HPDE6-E6E7 (cell line): ENCODE measurements at regions not wholly inside any gene's neighbourhood (a gene's known extent, or its start where the extent isn't known, plus 50 kb on each side); places are given as distances from the start of the nearest gene placed in this dataset.
A peak's percentile ranks its signal among the peaks of the same experiment; 100 is the strongest.

ENCODE experiments used
- DNase-seq: peaks from one replicate; pipeline ENCODE4 v3.0.0; 2011; ENCODE audit warnings: missing footprints; ENCODE audit errors: extremely low spot score

DNA sequence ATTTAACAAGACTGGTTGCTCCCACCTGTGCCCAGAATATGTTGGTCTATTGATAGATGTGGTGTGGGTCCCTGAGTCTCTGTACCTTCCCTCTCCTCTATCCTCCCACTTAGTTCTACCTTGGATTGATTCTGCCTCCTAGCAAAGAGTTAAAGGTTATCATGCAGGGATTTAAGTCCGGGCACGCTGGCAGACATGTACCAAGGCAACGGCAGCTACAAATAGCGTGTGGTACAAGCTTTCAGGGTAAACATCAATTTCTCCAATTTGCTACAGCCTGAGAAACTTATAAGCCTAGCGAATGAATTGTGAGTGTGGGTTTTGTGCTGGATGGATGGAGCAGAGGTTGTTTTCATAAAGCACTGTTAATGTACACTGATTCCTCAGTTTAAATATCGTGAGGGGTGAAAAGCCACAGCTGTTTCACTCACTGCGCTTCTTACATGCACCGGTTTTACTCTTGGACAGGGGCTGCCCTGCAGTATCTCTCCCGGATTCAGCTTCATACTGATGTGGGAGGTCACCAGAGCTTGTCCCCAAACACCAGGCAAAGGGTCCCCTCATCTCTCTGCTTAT, 289.8 kb downstream of the ICOS start:
- DNase-seq = no peak

DNA sequence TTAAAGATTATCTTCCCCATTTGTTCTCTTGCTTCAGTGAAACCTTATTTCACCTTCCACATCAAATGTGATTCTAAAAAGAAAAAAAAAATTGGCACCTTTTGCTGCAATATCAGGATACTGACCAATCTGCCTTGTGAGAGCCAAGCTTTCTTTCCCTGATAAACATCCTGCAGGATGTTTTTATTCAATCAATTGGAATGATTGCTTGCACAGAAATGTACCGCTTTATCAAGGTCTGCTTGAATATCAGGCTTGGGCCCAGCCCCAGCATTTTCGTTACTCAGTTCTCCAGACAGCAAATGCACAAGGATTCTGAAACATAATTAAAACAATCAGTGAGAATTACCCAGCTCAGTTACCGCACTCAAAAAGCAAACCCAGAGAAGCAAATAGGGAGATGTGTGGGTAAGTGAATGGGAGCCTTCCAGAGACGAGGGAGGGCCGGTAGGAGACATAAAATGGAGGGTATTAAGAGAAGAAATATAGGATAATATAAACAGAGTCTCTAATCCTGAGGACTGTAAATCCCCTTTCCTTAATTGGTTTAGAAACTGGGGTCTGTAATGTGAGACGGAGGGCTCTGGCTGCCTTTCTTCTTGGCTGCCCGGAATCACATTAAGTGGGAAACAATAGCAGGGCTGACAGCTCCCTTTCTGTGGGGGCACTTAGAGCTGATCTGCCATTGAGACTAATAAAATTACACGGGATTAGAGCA, 291.8 kb downstream of the ICOS start:
- DNase-seq = no peak

- DNase-seq = no peak
Measured at GRCh38 chr2:204234248-204234647, 297.7 kb downstream of the ICOS start.

GRCh38 chr2:204234879-204235278, 298.3 kb downstream of the ICOS start:
- DNase-seq = no peak

- no peak for DNase-seq
Measured at GRCh38 chr2:204237416-204237815, 300.9 kb downstream of the ICOS start.

DNA sequence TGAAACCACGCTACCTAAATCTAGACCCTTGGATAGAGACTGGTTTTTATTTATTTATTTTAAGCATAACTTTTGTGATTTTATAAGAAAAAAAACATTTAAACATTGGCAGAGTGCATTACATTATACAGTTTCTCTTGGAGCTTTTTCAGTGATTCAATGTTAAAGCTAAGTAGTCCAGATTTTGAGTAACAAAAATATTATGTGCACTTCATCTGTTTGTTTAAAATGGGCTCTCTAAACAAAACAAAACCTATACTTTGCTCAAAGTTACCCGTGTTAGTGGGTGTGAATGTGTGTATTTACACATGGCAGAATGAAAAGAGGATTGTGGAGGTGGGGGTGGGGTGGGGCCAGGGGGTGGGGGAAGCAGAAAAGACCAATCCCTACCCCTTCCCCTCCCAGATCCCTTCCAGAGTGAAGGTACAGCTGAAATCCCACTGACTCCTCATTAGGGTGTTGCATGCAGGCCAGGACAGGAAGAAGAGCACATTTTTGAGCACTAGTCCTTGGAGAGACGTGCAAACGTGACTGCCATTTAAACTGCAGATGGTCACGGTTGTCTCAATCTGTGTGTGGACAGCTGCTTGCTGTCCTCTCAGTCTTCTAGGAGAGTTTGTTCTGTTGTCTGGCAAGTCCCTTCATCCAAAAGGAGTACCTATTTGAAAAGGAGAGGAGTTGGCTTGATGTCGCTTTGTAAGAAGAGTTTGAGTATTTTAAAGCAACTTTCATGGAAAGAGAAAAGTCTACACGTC, 303.0 kb downstream of the ICOS start:
- no peak for DNase-seq

DNA sequence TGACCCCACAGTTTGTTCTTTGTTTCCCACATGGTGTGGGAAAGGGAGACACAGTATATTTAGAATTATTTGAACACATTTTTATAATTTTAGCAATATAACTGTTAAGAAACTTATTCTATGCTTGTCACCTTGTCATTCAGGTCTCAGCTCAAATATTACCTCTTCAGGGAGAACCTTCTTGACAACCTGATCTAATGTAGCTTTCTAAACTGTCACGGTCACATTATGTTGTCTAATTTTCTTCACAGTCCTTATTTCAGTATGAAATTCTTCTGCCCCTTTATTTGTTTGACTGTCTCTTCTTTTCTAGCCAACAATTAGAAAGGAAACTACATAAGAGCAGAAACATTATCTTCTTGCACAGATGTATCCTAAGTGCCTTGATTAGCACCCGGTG, 304.3 kb upstream of the PARD3B start:
- DNase-seq = no peak

GRCh38 chr2:204249437-204249836, 295.8 kb upstream of the PARD3B start:
- no peak for DNase-seq

DNA sequence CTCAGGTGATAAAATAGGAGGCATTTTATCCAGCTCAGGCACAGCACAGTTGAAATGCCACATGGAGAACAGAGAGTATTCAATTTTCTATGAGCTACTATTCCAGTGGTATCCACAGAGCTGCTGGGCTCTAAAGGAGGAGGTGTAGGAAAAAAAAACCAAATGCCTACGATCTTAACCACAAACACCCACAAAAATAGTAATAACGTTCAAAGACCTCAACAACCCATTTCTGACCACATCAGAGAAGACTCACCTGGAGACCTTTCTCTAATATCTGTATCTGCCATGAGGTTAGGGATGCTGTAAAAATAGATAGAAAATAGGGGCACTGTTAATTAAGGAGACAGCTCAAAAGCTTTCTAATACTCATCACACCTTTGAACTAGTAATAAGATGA, 294.6 kb upstream of the PARD3B start:
- DNase-seq = no peak

DNA sequence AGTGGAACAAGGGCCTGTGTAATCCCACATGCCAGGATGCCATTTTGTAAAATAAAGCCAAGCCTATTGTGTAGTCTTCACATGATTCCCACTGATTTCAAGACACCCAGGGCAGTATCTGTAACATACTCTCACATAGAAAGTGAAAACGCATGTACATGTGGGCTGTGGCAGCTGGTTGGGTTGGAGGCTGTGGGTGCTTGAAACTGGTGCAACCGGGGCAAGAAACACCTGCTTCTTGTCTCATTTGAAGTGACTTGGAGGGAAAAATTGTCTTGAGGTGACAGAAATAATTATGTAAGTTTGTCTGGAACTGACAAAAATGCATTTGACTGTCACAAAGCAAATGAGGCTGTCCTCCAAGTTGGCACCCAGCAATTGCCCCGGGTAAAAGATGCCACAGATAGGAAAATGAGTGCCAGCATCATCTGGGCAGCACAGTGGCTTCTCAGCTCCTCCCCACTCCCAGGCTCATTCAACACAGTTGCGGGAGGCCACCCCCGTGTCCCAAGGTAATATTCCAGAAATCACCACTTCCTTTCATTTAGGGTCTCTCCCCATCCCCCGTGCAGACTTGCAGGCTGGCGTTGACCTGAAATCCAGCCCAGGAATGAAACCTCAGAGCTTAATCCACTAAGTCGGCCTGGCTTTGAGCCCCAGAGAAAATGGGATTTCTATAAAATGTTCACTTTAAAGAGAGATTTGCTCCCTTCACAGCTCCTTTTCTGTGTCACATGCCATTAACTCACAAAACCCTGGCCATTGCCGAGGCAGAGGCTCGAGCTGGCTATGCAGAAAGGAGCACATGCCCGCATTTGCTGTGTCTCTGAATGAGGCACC, 293.9 kb upstream of the PARD3B start:
- no peak for DNase-seq

DNA sequence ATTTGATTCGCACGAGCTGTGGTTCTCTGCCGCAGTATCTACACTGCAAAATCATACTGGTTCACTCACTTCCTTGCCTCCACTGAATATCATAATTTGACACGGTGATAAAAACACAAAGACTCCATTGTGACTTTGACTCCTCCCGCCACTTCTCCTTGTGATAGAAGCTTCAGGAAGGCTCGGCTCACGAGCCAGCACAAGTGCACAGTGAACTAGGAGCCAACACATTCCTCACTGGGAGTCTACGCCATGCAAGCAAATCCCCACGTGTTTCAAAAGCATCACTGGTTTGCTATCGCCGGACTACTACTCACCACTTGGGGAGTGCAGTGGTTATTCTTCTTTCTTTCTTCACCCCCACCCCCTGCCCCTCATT, 293.3 kb upstream of the PARD3B start:
- DNase-seq = no peak

DNA sequence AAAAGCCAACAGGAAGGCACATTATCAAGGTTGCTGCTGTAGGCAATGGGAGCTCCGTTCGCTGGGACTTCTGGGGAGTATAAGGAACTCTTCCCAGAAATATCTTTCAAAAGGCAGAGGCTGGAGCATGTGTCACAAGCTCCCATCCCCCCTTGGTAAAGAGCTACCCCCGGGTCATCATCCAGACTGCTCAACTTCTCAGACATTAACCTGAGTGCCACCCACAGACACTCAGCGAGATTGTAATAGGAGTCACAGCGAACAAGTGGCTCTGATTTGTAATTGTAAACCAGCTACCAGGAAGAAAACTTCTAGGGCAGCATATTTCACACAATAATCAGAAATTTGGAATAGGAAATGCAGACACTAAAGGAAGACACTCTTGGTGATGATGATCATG, 290.2 kb upstream of the PARD3B start:
- no peak for DNase-seq

DNA sequence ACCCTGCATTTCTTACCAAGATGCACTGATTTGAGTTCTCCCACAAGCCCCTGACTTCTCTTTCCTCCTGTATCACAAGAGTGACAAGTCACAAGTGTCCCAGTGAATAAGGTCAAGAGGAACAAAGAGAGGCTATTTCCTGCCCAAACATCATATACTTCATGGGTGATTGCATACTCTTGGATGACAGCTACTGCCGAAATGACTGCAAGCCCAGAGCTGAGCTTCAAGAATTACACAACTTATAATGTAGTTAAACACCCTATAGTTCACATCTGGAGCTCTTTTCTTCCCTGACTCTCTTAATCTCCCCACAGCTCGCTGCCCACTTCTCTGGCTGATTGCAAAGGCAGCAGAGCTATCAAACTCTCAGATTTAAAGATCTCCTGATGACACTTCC, 289.7 kb upstream of the PARD3B start:
- no peak for DNase-seq

- DNase-seq = no peak
Measured at GRCh38 chr2:204257781-204258180, 287.5 kb upstream of the PARD3B start.

- no peak for DNase-seq
Measured at GRCh38 chr2:204258890-204259289, 286.4 kb upstream of the PARD3B start.

DNA sequence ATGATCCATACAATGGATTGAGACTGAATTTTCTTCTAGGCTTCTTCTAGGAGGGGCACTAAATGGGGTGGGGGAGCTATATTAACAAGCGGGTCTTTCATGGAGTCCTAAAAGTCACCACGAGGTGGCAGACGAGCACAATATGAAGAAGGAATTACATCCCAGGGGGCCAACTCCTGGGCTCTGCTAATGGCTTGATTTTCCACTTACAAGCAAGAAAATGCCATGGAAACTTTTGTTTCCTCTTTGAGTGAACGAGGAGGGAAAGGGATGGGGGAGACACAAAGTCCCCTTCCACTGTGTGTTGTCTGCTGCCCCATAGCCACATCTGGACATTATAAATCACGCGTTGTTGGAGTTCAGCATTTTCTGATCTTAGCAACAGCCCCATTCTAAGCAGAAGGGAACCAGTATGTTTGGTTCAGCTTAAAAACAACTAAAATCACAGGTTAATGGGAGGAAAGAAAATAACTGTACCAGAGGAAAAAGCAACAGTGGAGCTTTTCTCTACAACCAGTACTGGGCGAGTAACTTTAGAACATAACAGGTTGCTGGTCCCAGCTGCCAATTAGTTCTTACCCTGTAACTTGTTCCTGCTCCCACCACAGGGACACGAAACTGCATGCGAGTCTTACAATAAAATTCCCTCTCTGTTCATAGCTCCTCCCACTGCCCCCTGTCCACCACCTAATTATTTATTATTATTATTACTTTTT, 285.0 kb upstream of the PARD3B start:
- peak; percentile 22 for DNase-seq

- no peak for DNase-seq
Measured at GRCh38 chr2:204260901-204261300, 284.4 kb upstream of the PARD3B start.

DNA sequence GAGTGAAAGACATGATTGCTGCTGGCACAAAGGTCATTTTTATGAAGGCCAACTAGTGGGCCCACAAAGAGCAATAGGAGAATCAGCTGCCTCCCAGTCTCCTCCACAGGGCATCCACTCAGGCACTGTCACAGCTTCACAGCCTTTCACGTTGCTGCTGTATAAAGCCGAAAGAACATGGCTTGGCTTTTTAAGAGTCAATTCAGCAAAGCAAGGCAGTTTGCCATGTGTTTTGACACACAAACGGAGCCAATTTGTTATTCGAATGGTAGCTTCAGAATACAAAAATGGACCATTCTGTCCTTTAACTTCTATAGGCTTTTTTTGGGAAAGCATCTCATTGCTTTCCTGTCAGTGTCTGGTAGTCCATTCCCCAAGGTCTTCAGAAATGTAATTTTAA, 283.4 kb upstream of the PARD3B start:
- no peak for DNase-seq

DNA sequence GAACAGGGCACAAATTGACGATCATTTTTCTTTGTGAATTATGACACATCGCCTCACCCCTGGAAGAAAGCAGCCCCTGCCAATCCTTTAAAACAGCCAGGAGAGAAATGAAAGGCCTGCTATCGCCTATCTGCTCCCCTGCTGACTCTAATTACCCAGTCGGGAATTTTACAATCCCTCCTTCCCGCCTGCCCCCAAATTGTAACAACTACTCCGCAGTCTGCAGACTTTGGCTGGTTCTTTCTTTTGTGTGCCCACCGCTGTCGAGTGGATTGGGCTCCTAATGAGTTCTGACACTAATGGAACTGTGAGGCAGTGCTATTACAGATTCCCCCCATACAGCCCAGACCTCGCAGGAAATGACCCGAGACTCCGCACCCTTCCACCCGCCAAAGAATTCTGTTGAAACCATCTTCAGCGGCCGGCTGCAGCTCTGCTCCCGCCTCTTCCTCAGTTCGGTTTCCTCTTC, 281.2 kb upstream of the PARD3B start:
- no peak for DNase-seq

DNA sequence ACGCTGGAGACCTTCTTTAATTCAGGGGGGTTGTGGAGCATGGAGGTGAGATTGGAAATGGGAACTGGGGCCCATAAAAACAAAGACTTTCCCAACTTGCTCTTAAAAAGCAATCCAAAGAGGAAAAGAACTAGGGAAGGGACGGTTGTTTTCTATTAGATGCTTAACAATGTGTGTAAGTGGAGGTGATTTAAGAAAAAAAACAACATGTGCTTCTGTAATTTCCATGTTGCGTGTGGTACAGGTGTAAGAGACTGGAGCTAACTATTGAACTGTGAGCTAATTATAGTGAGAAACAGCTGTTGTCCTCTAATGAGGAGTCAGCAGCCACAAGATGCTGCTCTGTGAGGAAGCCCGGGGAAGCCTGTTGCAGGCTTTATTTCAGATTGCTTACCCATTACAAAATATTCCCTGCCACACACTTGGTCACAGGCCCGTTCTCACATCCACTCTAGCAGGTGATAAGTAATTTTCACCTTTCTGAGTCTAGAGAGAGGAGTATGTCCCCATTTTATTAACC, 280.6 kb upstream of the PARD3B start:
- no peak for DNase-seq

DNA sequence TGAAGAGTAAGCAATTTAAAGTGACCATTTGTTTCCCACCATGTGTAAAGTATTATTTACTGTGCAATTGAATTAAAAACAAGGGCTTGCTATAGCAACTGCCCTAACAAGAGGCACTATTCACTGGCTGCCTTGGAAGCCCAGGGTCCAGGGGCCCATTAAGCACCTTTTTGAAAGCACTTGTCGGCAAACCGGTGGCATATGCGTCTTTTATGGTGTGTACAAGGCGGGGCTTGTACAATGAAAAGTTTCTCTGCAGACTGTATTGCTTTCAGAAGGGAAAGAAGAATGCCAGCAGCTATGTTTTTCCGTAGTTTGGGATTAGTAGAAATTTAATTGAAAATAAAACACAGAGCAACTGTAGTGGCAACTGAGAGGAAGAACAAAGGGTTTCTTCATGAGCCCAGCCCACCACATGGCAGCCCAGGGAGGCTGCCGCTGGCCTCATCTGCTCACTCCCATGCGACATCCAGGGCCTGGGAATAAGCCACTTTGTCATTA, 279.5 kb upstream of the PARD3B start:
- no peak for DNase-seq
